ENCODE measurements at regions not wholly inside any gene's neighbourhood (a gene's known extent, or its start where the extent isn't known, plus 50 kb on each side); places are given as distances from the start of the nearest gene placed in this dataset.
A peak's percentile ranks its signal among the peaks of the same experiment; 100 is the strongest.

DNA sequence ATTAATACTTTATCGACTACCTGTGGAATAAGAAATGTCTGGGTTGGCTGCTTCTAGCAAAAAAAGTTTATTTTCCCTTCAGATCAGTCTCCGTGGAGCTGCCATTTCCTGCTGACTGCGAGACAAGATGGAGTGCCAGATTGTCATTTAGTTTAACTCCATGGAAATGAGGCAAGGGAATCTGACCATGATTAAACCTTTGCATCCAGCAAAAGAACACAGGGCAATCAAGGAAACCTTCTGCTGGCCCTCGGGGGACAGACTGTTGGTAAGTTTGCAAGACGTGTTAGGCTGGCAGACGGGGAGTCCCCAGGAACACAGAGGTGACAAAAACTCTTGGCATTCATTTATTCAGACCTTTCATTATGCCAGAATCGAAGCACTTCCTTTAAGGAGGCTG lies 52.2 kb upstream of the SPACA1 start:
- H3K36me3 ChIP-seq (ENCODE audit: control insufficient read depth, insufficient read depth, low read length), result no peaks in the 10 kb centered on the region
- no peak overlapping the region for H3K4me3 ChIP-seq (ENCODE audit: low read length)
- no peaks in the 10 kb centered on the region for H3K4me1 ChIP-seq (ENCODE audit: control insufficient read depth, insufficient read depth, low read length)
- H3K27me3 ChIP-seq (ENCODE audit: control insufficient read depth, insufficient read depth, low read length), result no peaks in the 10 kb centered on the region
- no peak overlapping the region for H3K9ac ChIP-seq (ENCODE audit: low read length)
- no peak overlapping the region for H3K27ac ChIP-seq (ENCODE audit: low read depth, low read length)

DNA sequence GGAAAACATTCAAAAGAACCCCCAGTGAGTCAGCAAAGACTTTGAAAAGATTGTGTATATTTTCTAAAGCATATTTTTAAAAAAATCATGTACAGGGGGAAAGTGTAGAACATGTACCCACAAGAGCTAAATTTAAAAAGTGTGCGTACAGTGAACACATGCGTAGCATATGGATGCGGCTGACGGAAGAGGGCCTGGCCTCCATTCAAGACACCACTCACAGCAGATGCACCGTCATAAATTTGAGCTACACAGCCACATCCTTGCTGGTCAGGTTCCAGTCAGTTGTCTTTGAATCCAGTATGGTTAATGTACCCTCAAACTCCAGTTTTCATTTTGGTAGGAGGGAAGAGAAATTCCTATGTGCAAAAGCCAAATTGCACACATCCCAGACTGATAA lies 54.3 kb upstream of the SPACA1 start:
- Histone ChIP-seq H3K36me3 (ENCODE audit: control insufficient read depth, insufficient read depth, low read length) (no peaks in the 10 kb centered on the region), H3K27ac (ENCODE audit: low read depth, low read length) (no peak overlapping the region), H3K9ac (ENCODE audit: low read length) (no peak overlapping the region), H3K27me3 (ENCODE audit: control insufficient read depth, insufficient read depth, low read length) (no peaks in the 10 kb centered on the region), H3K4me1 (ENCODE audit: control insufficient read depth, insufficient read depth, low read length) (no peaks in the 10 kb centered on the region), H3K4me3 (ENCODE audit: low read length) (no peak overlapping the region)

DNA sequence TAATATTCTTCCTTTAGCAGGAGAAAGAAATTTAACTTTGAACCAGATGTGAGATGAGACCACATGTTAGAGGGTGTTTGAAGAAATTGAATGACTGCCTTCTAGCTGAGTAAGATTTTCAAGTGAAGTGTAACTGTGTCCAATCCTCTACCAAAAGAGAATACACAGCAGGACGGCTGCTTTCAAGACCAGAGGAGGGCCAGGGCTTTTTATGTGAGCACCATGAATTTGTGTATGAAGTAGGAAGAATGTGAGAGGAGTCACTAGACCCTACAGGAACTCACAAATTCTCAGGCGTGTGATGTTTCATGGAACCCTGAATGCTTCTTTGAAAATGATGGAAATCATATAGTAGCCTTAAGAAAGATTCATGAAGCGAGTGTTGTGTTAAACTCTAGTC lies 56.8 kb upstream of the SPACA1 start:
- no peaks in the 10 kb centered on the region for H3K4me1 ChIP-seq (ENCODE audit: control insufficient read depth, insufficient read depth, low read length)
- H3K9ac ChIP-seq (ENCODE audit: low read length), result no peak overlapping the region
- H3K4me3 ChIP-seq (ENCODE audit: low read length), result no peak overlapping the region
- H3K27ac ChIP-seq (ENCODE audit: low read depth, low read length), result no peak overlapping the region
- no peaks in the 10 kb centered on the region for H3K36me3 ChIP-seq (ENCODE audit: control insufficient read depth, insufficient read depth, low read length)
- H3K27me3 ChIP-seq (ENCODE audit: control insufficient read depth, insufficient read depth, low read length), result no peaks in the 10 kb centered on the region

DNA sequence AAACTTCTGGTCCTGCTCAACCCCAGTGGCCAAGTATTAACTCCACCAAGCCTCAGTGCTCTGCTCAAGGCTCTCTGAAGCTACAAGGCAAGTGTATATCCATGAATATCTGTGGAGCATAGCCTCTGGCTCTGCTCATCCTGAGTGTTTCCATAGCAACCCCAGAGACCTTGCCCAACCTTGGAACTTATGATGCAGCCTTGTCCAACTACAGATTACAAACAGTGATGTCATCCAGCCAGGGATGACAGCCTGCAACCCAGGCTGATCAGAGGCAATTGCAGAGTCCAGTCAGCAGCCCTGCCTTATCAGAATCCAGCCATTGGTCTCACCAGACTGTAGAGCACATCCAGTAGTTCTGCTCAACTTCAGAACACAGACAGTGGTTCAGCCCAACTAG lies 65.5 kb upstream of the SPACA1 start:
- Histone ChIP-seq H3K4me1 (ENCODE audit: control insufficient read depth, insufficient read depth, low read length) (no peaks in the 10 kb centered on the region), H3K27me3 (ENCODE audit: control insufficient read depth, insufficient read depth, low read length) (no peaks in the 10 kb centered on the region), H3K36me3 (ENCODE audit: control insufficient read depth, insufficient read depth, low read length) (no peaks in the 10 kb centered on the region)

DNA sequence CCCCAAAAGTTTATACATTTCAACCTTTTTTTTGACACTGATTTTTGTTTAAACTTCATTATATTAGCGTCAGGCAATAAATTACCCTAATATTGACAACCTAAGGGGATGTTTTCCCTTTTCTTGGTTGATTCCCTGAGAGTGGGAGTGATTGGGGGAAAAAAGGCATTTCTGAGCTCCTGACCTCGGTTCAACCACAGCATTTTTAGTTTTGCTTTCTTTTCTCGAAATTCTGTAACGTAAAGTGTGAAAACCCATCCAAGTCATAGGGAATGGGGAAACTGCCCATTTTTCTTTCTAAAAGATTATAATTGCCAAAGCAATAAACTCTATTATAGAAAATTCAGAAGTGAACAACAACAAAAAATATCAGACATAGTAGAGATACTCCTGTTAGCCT lies 67.9 kb upstream of the SPACA1 start:
- Histone ChIP-seq H3K9ac (ENCODE audit: low read length) (no peak overlapping the region), H3K36me3 (ENCODE audit: control insufficient read depth, insufficient read depth, low read length) (no peaks in the 10 kb centered on the region), H3K4me1 (ENCODE audit: control insufficient read depth, insufficient read depth, low read length) (no peaks in the 10 kb centered on the region), H3K4me3 (ENCODE audit: low read length) (no peak overlapping the region), H3K27ac (ENCODE audit: low read depth, low read length) (no peak overlapping the region), H3K27me3 (ENCODE audit: control insufficient read depth, insufficient read depth, low read length) (no peaks in the 10 kb centered on the region)

More for the DNA sequence above, 65.5 kb upstream of the SPACA1 start:
- Histone ChIP-seq H3K4me3 (ENCODE audit: low read length) (no peak overlapping the region), H3K27ac (ENCODE audit: low read depth, low read length) (no peak overlapping the region), H3K9ac (ENCODE audit: low read length) (no peak overlapping the region)

DNA sequence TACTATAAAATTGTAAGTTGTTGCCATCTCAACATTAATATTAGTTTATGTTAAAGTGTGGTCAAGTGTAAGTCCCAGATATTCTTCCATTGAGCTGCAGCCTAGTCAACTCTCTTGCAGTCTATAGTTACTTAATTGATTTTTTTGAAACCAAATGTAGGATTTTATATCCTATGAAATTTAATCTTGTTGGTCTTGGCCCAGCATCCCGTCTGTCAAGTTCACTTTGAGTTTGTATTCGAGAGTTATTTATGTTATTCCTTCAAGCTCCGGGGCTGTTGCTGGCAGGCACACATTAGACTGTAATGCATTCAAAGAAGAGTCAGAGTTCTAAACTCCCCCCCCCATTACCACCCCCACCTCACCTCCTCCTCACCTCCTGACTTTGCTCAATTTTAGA lies 71.0 kb upstream of the SPACA1 start:
- no peak overlapping the region for H3K27ac ChIP-seq (ENCODE audit: low read depth, low read length)
- H3K4me3 ChIP-seq (ENCODE audit: low read length), result no peak overlapping the region
- H3K27me3 ChIP-seq (ENCODE audit: control insufficient read depth, insufficient read depth, low read length), result no peaks in the 10 kb centered on the region
- H3K9ac ChIP-seq (ENCODE audit: low read length), result no peak overlapping the region
- H3K4me1 ChIP-seq (ENCODE audit: control insufficient read depth, insufficient read depth, low read length), result no peaks in the 10 kb centered on the region
- H3K36me3 ChIP-seq (ENCODE audit: control insufficient read depth, insufficient read depth, low read length), result no peaks in the 10 kb centered on the region

DNA sequence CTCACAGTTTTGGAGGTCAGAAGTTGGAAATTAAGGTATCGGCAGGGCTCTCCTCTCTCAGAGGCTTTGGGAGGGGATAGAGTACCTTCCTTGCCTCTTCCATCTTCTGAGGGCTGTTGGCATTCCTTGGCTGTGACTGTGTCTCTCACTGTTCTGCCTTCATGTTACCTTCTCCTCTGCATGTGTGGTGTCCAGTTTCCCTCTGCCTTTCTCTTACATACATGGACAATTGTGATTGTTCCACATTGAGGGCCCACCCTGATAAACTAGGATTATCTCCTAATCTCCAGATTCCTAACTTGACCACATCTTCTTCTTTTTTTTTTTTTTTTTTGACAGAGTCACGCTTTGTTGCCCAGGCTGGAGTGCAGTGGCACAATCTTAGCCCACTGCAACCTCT lies 72.1 kb upstream of the SPACA1 start:
- Histone ChIP-seq H3K4me1 (ENCODE audit: control insufficient read depth, insufficient read depth, low read length) (no peaks in the 10 kb centered on the region), H3K27me3 (ENCODE audit: control insufficient read depth, insufficient read depth, low read length) (no peaks in the 10 kb centered on the region), H3K27ac (ENCODE audit: low read depth, low read length) (no peak overlapping the region), H3K9ac (ENCODE audit: low read length) (no peak overlapping the region), H3K36me3 (ENCODE audit: control insufficient read depth, insufficient read depth, low read length) (no peaks in the 10 kb centered on the region), H3K4me3 (ENCODE audit: low read length) (no peak overlapping the region)

DNA sequence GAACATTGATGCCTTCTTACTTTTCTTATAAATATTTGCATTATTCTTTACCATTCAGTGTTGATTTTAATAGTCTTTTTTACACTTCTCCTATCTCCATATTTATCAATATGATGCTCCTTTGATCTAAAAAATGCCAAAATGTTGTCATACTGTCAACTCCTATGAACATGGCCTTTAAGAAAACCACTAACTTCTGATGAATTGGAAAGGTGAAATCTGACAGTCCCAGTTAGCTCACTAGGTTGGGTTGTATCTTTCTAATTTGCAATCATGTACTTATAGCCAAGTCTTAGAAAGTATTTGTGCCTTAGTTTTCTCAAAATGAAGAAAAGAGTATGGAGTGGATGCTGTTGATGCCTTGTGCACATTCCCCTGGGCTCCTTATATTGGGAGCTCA lies 75.4 kb upstream of the SPACA1 start:
- no peaks in the 10 kb centered on the region for H3K4me1 ChIP-seq (ENCODE audit: control insufficient read depth, insufficient read depth, low read length)
- no peak overlapping the region for H3K4me3 ChIP-seq (ENCODE audit: low read length)
- H3K27ac ChIP-seq (ENCODE audit: low read depth, low read length), result no peak overlapping the region
- no peak overlapping the region for H3K9ac ChIP-seq (ENCODE audit: low read length)
- no peaks in the 10 kb centered on the region for H3K36me3 ChIP-seq (ENCODE audit: control insufficient read depth, insufficient read depth, low read length)
- H3K27me3 ChIP-seq (ENCODE audit: control insufficient read depth, insufficient read depth, low read length), result peaks cover 1% of the 10 kb centered on the region

DNA sequence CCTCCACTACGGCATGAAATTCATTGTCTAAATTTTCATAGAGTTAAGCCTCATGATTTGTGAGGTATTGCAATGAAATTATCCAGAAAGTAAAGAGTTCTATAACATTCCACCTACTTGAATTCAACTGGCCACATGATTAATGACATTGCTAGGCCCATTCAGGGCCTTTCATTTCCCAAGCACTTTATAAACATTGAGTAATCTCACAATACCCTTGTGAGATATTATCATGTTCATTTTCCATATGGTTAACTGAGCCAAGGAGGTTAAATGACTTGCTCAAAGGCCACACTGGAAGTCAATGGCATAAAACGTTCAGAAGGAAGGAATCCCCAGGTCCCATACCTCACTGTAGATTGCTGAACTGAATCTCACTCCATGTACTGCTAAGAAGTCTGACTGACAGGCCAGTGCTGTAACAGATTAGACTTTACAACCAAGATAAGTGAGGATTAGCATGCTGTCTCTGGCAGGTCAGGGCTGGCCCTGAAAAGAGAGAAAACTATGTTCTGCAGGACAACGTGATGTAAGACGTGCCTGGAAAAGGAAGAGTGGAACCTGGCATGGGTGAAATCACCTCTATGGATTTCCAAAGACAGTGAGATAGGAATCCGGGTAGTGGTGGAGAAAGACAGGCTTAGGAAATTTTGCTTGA lies 75.9 kb upstream of the SPACA1 start:
- peaks cover 2% of the 10 kb centered on the region for H3K27me3 ChIP-seq (ENCODE audit: control insufficient read depth, insufficient read depth, low read length)

DNA sequence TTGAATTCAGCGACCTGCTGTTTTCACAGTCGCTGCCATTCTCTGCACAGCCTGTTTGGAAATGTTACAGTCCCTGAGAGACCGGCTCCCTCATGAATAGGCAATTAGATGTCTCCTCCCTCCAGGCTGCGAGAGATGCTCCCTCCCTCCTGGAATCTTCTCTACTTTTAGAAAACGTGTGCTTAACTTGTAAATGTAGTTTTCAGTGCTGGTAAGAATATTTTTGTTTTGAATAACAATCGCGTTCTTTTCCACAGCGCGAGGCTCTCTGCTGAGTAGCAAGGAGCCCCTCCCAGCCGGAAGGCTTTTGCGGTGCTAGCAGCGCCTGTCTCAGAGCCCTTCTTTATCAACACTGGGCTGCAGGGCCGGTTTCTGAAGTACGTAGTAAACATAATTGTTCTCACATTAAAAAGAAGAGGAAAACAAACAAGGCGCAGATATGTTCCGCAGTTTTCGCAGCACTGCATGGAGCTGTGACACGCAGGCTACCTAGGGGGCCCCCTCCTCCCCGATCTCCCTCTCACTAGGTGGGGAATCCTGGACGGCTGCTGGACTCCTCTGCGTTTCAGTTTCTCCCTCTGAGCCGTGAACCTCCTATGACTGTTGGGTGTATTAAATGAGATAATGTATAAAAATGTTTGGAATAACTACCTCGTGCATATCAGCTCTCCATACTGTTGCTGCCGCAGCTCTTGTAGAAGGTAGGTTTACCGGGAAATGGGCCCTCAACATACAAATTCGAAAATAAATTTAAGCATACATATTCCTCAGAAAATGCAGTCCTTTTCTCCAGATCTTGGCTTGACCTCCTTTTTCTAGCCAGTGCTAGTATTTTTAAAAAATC lies 79.0 kb upstream of the SPACA1 start:
- Histone ChIP-seq H3K27me3 (ENCODE audit: control insufficient read depth, insufficient read depth, low read length) (peaks cover 2% of the 10 kb centered on the region), H3K4me3 (ENCODE audit: low read length) (peak overlapping the region; percentile 65), H3K36me3 (ENCODE audit: control insufficient read depth, insufficient read depth, low read length) (no peaks in the 10 kb centered on the region), H3K9ac (ENCODE audit: low read length) (no peak overlapping the region), H3K27ac (ENCODE audit: low read depth, low read length) (no peak overlapping the region), H3K4me1 (ENCODE audit: control insufficient read depth, insufficient read depth, low read length) (no peaks in the 10 kb centered on the region)

More for the DNA sequence above, 75.9 kb upstream of the SPACA1 start:
- Histone ChIP-seq H3K36me3 (ENCODE audit: control insufficient read depth, insufficient read depth, low read length) (no peaks in the 10 kb centered on the region), H3K4me1 (ENCODE audit: control insufficient read depth, insufficient read depth, low read length) (no peaks in the 10 kb centered on the region), H3K27ac (ENCODE audit: low read depth, low read length) (no peak overlapping the region), H3K9ac (ENCODE audit: low read length) (no peak overlapping the region), H3K4me3 (ENCODE audit: low read length) (no peak overlapping the region)

DNA sequence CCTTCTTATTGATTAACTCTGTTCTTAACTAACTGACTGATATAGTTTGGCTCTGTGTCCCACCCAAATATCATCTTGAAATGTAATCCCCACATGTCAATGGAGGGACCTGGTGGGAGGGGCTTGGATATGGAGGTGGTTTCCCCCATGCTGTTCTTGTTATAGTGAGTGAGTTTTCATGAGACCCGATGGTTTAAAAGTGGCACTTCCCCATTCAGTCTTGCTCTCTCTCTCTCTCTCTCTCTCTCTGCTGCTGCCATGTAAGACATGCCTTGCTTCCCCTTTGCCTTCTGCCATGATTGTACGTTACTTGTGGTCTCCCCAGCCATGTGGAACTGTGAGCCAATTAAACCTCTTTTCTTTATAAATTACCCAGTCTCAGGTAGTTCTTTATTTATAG lies 81.8 kb upstream of the SPACA1 start:
- Histone ChIP-seq H3K9ac (ENCODE audit: low read length) (no peak overlapping the region), H3K4me3 (ENCODE audit: low read length) (no peak overlapping the region), H3K36me3 (ENCODE audit: control insufficient read depth, insufficient read depth, low read length) (no peaks in the 10 kb centered on the region), H3K27me3 (ENCODE audit: control insufficient read depth, insufficient read depth, low read length) (peaks cover 2% of the 10 kb centered on the region), H3K4me1 (ENCODE audit: control insufficient read depth, insufficient read depth, low read length) (no peaks in the 10 kb centered on the region), H3K27ac (ENCODE audit: low read depth, low read length) (no peak overlapping the region)

DNA sequence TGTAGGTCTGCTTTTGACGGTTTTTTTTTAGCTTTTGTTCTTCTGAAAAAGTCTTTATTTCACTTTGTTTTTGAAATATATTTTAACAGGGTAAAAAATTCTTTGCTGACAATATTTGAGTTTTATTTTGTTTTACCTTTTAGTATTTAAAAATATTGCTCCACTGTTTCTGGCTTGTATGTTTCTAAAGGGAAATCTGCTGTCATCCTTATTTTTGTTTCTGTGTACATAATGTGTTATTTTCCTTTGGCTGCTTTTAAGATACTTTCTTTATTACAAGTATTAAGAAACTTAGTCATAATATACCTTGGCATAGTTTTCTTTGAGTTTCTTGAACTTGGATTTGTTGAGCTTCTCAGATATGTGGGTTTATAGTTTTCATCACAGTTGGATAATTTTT lies 88.6 kb upstream of the SPACA1 start:
- Histone ChIP-seq H3K27me3 (ENCODE audit: control insufficient read depth, insufficient read depth, low read length) (no peaks in the 10 kb centered on the region), H3K4me3 (ENCODE audit: low read length) (no peak overlapping the region), H3K36me3 (ENCODE audit: control insufficient read depth, insufficient read depth, low read length) (no peaks in the 10 kb centered on the region), H3K4me1 (ENCODE audit: control insufficient read depth, insufficient read depth, low read length) (no peaks in the 10 kb centered on the region), H3K9ac (ENCODE audit: low read length) (no peak overlapping the region), H3K27ac (ENCODE audit: low read depth, low read length) (no peak overlapping the region)

DNA sequence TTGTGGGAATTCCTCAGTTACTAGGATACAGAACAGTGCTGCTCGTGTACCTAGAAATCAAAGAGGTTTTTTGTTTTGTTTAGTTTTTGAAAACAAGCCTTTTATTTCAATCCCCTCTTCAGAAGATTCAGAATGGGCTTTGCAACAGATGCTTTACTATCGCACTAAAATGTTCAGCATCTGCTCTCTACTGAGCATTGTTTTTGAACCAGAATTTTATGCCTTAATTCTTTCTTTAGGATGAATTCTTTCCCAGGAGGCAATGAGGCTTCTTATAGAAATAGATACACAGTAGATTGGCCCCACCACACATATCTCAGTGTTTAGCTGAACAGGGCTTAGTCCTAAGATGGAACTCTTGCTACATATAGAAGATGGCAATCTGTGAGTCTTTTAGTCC lies 95.9 kb upstream of the SPACA1 start:
- no peaks in the 10 kb centered on the region for H3K27me3 ChIP-seq (ENCODE audit: control insufficient read depth, insufficient read depth, low read length)
- no peaks in the 10 kb centered on the region for H3K36me3 ChIP-seq (ENCODE audit: control insufficient read depth, insufficient read depth, low read length)
- H3K4me3 ChIP-seq (ENCODE audit: low read length), result no peak overlapping the region
- no peak overlapping the region for H3K27ac ChIP-seq (ENCODE audit: low read depth, low read length)
- H3K9ac ChIP-seq (ENCODE audit: low read length), result no peak overlapping the region
- H3K4me1 ChIP-seq (ENCODE audit: control insufficient read depth, insufficient read depth, low read length), result no peaks in the 10 kb centered on the region
